ENCODE measurements at regions not wholly inside any gene's neighbourhood (a gene's known extent, or its start where the extent isn't known, plus 50 kb on each side); places are given as distances from the start of the nearest gene placed in this dataset.

DNA sequence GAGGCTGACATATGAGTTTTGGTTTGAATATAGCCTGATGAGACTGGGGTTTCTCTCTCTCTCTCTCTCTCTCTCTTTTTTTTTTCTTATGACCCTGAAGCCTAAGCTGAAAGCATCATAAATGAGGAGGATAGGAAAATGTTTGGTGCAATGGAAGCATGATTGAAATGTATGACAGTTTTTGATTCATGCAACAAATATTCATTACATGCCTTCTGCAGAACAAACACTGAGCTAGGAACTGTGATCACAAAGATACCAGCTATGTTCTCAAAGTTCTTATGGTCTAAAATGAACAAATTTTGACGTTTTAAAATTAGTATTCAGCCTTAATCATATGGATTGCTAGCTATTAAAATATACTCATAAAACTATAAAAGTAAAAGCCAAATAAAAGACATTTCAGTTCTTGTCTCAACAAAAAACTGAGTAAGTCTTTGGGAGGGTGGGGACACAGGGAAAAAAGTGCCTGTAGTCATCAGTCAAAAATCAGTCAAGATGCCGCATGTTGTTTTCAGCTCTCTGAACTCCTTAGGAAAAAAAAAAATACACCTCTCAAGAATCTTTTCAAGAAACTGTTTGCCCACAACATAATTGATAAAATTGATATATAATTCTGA lies 57.2 kb downstream of the NKX6-1 start:
- Histone ChIP-seq H3K27me3 (ENCODE audit: control insufficient read depth in 2 of 2, insufficient read depth in 2 of 2, low read length in 2 of 2) (no peaks in the 10 kb centered on the region), H3K27ac (ENCODE audit: insufficient read depth, low read depth, low read length) (no peak overlapping the region), H3K36me3 (ENCODE audit: control insufficient read depth in 2 of 2, extremely low read depth in 1 of 2, insufficient read depth in 2 of 2, low read length in 2 of 2) (no peaks in the 10 kb centered on the region), H3K4me1 (ENCODE audit: control insufficient read depth, extremely low read depth, insufficient read depth, low read length) (no peaks in the 10 kb centered on the region), H3K9me1 (replicated peaks; ENCODE audit: control insufficient read depth, extremely low read depth, insufficient read depth, low read length) (no peaks in the 10 kb centered on the region), H3K79me2 (ENCODE audit: control insufficient read depth, insufficient read depth, low read length) (no peaks in the 10 kb centered on the region), H3K4me3 (replicated peaks in 1 of 3; ENCODE audit: insufficient read depth in 1 of 3, low read depth in 1 of 3, low read length in 3 of 3) (no peak overlapping the region), H2AFZ (ENCODE audit: low read depth, low read length) (no peak overlapping the region), H4K20me1 (replicated peaks; ENCODE audit: control insufficient read depth, extremely low read depth, insufficient read depth, low read length) (no peaks in the 10 kb centered on the region), H3K9ac (replicated peaks; ENCODE audit: extremely low read depth, insufficient read depth, low read length) (no peak overlapping the region), H3K4me2 (ENCODE audit: insufficient read depth, low read length) (no peak overlapping the region), H3K9me3 (replicated peaks; ENCODE audit: control insufficient read depth, insufficient read depth, low read length) (no peaks in the 10 kb centered on the region)
- TF ChIP-seq JUN (IDR thresholded peaks at IDR 0.05; ENCODE audit: borderline replicate concordance, insufficient read depth, insufficient read length, low read depth) (no peak), MYC (IDR thresholded peaks at IDR 0.05; ENCODE audit: low read depth, low read length) (no peak), FOS (IDR thresholded peaks at IDR 0.05; ENCODE audit: borderline replicate concordance, insufficient read depth, low read length) (no peak), POLR2AphosphoS5 (IDR thresholded peaks at IDR 0.05; ENCODE audit: insufficient read depth, low read depth, low read length) (no peak), GATA2 (IDR thresholded peaks at IDR 0.05; ENCODE audit: insufficient read depth, insufficient read length, low read depth, low read length) (no peak), POLR2A (IDR thresholded peaks at IDR 0.05; ENCODE audit: low read depth, low read length) (no peak), EZH2 (IDR thresholded peaks at IDR 0.05; ENCODE audit: borderline replicate concordance, low read depth, low read length, severe bottlenecking) (no peak)
- TF ChIP-seq, protein P1, sequence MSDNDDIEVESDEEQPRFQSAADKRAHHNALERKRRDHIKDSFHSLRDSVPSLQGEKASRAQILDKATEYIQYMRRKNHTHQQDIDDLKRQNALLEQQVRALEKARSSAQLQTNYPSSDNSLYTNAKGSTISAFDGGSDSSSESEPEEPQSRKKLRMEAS (IDR thresholded peaks at IDR 0.05; ENCODE audit: insufficient read depth, insufficient read length) = no peak
- TF ChIP-seq, protein P2, sequence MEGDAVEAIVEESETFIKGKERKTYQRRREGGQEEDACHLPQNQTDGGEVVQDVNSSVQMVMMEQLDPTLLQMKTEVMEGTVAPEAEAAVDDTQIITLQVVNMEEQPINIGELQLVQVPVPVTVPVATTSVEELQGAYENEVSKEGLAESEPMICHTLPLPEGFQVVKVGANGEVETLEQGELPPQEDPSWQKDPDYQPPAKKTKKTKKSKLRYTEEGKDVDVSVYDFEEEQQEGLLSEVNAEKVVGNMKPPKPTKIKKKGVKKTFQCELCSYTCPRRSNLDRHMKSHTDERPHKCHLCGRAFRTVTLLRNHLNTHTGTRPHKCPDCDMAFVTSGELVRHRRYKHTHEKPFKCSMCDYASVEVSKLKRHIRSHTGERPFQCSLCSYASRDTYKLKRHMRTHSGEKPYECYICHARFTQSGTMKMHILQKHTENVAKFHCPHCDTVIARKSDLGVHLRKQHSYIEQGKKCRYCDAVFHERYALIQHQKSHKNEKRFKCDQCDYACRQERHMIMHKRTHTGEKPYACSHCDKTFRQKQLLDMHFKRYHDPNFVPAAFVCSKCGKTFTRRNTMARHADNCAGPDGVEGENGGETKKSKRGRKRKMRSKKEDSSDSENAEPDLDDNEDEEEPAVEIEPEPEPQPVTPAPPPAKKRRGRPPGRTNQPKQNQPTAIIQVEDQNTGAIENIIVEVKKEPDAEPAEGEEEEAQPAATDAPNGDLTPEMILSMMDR (IDR thresholded peaks at IDR 0.05; ENCODE audit: extremely low read depth in 1 of 2, insufficient read depth in 1 of 2, low read depth in 1 of 2, low read length in 2 of 2) = no peak
- no peak for FAIRE-seq
- POLR2A ChIA-PET = no interaction called here
- dilution Hi-C loops (cut with MboI; ENCODE audit: extremely low pct_ligation_motif_present, low sequenced_read_pairs) (no loop called here), intact Hi-C loops (cut with micrococcal nuclease) (no loop called here)
- CTCF ChIA-PET = interaction anchor here (3.5 kb wide), 1 partner anchor 10 kb away, joined by 21 read pairs; no protein-coding TSS in a partner anchor
- no TSS peak for BruUV-seq (replicated peaks)
- no peak for DNase-seq (ENCODE audit: low read depth, low spot score)
